ENCODE measurements at regions not wholly inside any gene's neighbourhood (a gene's known extent, or its start where the extent isn't known, plus 50 kb on each side); places are given as distances from the start of the nearest gene placed in this dataset.

DNA sequence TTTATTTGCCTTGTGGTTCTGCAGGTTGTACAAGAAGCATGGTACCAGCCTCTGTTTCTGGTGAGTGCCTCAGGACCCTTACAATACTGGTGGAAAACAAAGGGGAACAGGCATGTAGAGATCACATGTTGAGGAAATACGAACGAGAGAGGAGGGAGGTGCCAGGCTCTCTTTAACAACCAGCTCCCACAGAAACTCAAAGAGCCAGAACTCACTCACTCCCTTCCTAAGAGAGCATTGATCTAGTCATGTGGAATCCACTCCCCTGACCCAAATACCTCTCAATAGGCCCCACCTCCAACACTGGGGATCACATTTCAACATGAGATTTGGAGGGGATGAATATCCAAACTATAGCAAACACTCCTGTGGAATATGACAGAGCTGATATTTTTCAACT, 938.0 kb downstream of the GALC start:
- no TSS peak for BruUV-seq (replicated peaks)
- 11% methylated on average over 2 of the region's 2 CpGs for WGBS (ENCODE audit: low lambda C conversion rate)
- no peaks in the 10 kb centered on the region for H3K4me1 ChIP-seq (ENCODE audit: insufficient read depth, low read length)
- intact Hi-C loops (cut with micrococcal nuclease; ENCODE audit: unreplicated experiment) (no loop called here), in situ Hi-C loops (cut with HindIII; ENCODE audit: extremely low pct_ligation_motif_present, low pct_unique_long_range_greater_than_20kb) (no loop called here)
- no peak overlapping the region for H3K4me3 ChIP-seq (replicated peaks in 1 of 3; ENCODE audit: insufficient read depth in 1 of 3, low read depth in 2 of 3, low read length in 3 of 3)
- H3K27ac ChIP-seq (ENCODE audit: extremely low read length, insufficient read depth, low read length) = no peak overlapping the region
- no peaks in the 10 kb centered on the region for H3K79me2 ChIP-seq (ENCODE audit: insufficient read depth, low read length)
- CTCF ChIA-PET (ENCODE audit: low intra/inter-chr PET ratio, low total read pairs) = no interaction called here
- no peaks in the 10 kb centered on the region for H3K9me3 ChIP-seq (ENCODE audit: low read length)
- H2AFZ ChIP-seq (ENCODE audit: low read length) = no peak overlapping the region
- POLR2A ChIA-PET = no interaction called here
- DNase-seq (ENCODE audit: low spot score) (no peak), ATAC-seq (no peak), FAIRE-seq (no peak)
- TF ChIP-seq, protein P1, sequence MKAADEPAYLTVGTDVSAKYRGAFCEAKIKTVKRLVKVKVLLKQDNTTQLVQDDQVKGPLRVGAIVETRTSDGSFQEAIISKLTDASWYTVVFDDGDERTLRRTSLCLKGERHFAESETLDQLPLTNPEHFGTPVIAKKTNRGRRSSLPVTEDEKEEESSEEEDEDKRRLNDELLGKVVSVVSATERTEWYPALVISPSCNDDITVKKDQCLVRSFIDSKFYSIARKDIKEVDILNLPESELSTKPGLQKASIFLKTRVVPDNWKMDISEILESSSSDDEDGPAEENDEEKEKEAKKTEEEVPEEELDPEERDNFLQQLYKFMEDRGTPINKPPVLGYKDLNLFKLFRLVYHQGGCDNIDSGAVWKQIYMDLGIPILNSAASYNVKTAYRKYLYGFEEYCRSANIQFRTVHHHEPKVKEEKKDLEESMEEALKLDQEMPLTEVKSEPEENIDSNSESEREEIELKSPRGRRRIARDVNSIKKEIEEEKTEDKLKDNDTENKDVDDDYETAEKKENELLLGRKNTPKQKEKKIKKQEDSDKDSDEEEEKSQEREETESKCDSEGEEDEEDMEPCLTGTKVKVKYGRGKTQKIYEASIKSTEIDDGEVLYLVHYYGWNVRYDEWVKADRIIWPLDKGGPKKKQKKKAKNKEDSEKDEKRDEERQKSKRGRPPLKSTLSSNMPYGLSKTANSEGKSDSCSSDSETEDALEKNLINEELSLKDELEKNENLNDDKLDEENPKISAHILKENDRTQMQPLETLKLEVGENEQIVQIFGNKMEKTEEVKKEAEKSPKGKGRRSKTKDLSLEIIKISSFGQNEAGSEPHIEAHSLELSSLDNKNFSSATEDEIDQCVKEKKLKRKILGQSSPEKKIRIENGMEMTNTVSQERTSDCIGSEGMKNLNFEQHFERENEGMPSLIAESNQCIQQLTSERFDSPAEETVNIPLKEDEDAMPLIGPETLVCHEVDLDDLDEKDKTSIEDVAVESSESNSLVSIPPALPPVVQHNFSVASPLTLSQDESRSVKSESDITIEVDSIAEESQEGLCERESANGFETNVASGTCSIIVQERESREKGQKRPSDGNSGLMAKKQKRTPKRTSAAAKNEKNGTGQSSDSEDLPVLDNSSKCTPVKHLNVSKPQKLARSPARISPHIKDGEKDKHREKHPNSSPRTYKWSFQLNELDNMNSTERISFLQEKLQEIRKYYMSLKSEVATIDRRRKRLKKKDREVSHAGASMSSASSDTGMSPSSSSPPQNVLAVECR (CRISPR knock-in tag; IDR thresholded peaks at IDR 0.05; ENCODE audit: borderline replicate concordance) = no peak
- no peaks in the 10 kb centered on the region for H4K20me1 ChIP-seq (ENCODE audit: insufficient read depth, low read length)
- no peak overlapping the region for H3K4me2 ChIP-seq (ENCODE audit: low read depth, low read length)
- H3K27me3 ChIP-seq (ENCODE audit: control insufficient read depth in 1 of 2, insufficient read depth in 2 of 2, low read length in 2 of 2) = no peaks in the 10 kb centered on the region
- H3K36me3 ChIP-seq (replicated peaks in 1 of 2; ENCODE audit: control insufficient read depth in 1 of 2, insufficient read depth in 2 of 2, low read length in 2 of 2) = no peaks in the 10 kb centered on the region
- no peak overlapping the region for H3K9ac ChIP-seq (ENCODE audit: insufficient read depth, low read depth, low read length)

DNA sequence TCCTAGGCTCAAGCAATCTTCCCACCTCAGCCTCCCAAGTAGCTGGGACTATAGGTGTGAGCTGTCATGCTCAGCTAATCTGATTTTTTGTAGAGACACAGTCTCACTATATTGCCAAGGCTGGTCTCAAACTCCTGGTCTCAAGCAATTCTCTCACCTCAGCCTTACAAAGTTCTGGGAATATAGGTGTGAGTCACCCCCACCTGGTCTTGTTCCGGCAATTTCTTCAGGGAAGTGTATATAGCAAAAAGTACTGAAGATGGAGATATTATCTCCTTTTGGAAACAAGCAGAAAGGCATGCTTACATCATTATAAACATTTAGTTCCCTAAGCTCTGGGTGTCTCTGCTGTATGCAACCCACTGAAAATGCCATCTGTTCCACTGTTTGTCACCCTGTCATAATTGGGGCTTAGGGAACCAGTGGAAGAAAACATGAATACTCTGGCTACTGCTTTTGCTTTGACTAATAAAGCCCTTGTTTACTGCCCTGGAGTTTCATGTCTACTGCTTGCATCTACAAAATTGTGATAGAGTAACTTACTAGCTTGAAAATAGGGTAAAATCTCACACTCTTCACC, 940.2 kb downstream of the GALC start:
- in situ Hi-C loops (cut with HindIII; ENCODE audit: extremely low pct_ligation_motif_present, low pct_unique_long_range_greater_than_20kb) = no loop called here
- Histone ChIP-seq H3K36me3 (replicated peaks in 1 of 2; ENCODE audit: control insufficient read depth in 1 of 2, insufficient read depth in 2 of 2, low read length in 2 of 2) (no peaks in the 10 kb centered on the region), H3K79me2 (ENCODE audit: insufficient read depth, low read length) (no peaks in the 10 kb centered on the region), H3K9me3 (ENCODE audit: low read length) (no peaks in the 10 kb centered on the region), H3K27me3 (ENCODE audit: control insufficient read depth in 1 of 2, insufficient read depth in 2 of 2, low read length in 2 of 2) (no peaks in the 10 kb centered on the region), H3K4me1 (ENCODE audit: insufficient read depth, low read length) (no peaks in the 10 kb centered on the region), H3K9ac (ENCODE audit: insufficient read depth, low read depth, low read length) (no peak overlapping the region), H4K20me1 (ENCODE audit: insufficient read depth, low read length) (no peaks in the 10 kb centered on the region), H3K4me2 (ENCODE audit: low read depth, low read length) (no peak overlapping the region), H3K27ac (ENCODE audit: extremely low read length, insufficient read depth, low read length) (no peak overlapping the region), H2AFZ (ENCODE audit: low read length) (no peak overlapping the region), H3K4me3 (replicated peaks in 1 of 3; ENCODE audit: insufficient read depth in 1 of 3, low read depth in 2 of 3, low read length in 3 of 3) (no peak overlapping the region)
- 38% methylated on average over 1 of the region's 1 CpG for WGBS (ENCODE audit: low lambda C conversion rate)
- no peak for DNase-seq (ENCODE audit: low spot score)
- no TSS peak for BruUV-seq (replicated peaks)
- no peak for ATAC-seq
- ChIA-PET POLR2A (no interaction called here), CTCF (ENCODE audit: low intra/inter-chr PET ratio, low total read pairs) (no interaction called here)
- FAIRE-seq = no peak
- intact Hi-C loops (cut with micrococcal nuclease; ENCODE audit: unreplicated experiment) = no loop called here
- TF ChIP-seq, protein P2, sequence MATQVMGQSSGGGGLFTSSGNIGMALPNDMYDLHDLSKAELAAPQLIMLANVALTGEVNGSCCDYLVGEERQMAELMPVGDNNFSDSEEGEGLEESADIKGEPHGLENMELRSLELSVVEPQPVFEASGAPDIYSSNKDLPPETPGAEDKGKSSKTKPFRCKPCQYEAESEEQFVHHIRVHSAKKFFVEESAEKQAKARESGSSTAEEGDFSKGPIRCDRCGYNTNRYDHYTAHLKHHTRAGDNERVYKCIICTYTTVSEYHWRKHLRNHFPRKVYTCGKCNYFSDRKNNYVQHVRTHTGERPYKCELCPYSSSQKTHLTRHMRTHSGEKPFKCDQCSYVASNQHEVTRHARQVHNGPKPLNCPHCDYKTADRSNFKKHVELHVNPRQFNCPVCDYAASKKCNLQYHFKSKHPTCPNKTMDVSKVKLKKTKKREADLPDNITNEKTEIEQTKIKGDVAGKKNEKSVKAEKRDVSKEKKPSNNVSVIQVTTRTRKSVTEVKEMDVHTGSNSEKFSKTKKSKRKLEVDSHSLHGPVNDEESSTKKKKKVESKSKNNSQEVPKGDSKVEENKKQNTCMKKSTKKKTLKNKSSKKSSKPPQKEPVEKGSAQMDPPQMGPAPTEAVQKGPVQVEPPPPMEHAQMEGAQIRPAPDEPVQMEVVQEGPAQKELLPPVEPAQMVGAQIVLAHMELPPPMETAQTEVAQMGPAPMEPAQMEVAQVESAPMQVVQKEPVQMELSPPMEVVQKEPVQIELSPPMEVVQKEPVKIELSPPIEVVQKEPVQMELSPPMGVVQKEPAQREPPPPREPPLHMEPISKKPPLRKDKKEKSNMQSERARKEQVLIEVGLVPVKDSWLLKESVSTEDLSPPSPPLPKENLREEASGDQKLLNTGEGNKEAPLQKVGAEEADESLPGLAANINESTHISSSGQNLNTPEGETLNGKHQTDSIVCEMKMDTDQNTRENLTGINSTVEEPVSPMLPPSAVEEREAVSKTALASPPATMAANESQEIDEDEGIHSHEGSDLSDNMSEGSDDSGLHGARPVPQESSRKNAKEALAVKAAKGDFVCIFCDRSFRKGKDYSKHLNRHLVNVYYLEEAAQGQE (IDR thresholded peaks at IDR 0.05; ENCODE audit: borderline replicate concordance in 1 of 2, low read depth in 1 of 2, low read length in 2 of 2) = no peak
- no peak for TF ChIP-seq ZFP41 (CRISPR knock-in tag; IDR thresholded peaks at IDR 0.05; ENCODE audit: borderline replicate concordance)
- no peak for TF ChIP-seq MYNN (CRISPR knock-in tag; IDR thresholded peaks at IDR 0.05; ENCODE audit: low read depth)
- no peak for TF ChIP-seq HNRNPUL1 (IDR thresholded peaks at IDR 0.05; ENCODE audit: low read depth, low read length)
- no peak for TF ChIP-seq ZBTB3 (CRISPR knock-in tag; IDR thresholded peaks at IDR 0.05; ENCODE audit: borderline replicate concordance, low read depth)
- TF ChIP-seq ATAD3A (CRISPR knock-in tag; IDR thresholded peaks at IDR 0.05) = no peak
